GM19452 (cell line): ENCODE measurements at regions not wholly inside any gene's neighbourhood (a gene's known extent, or its start where the extent isn't known, plus 50 kb on each side); places are given as distances from the start of the nearest gene placed in this dataset.

Experiments used
- ATAC-seq: cut with Tn5 transposase; IDR thresholded peaks from one replicate; pipeline ENCODE4 v1.9.1; 2021; ENCODE audit not compliant: unreplicated experiment

GRCh38 chr6:163834226-163834970 is 419.9 kb downstream of the QKI start:
- ATAC-seq = no peak

DNA sequence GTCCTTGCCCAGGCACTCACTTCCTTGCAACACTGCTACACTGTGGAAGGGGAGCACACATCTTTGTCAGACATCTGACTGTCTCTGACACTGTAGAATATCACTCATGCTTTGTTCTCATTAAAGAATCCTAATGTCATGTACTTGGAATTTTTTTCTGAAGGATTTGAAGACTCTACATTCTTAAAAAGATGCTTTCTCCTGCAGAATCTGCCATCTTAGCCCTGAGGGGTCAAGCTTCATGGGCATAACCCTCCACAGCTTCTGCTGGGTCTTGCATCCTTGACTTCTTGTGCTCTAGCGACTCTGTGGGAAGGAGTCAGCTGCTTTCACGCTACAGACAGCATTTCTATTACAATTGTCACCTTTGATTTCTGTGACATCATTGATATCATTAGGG is 417.2 kb downstream of the QKI start:
- ATAC-seq = no peak

- ATAC-seq = no peak
Measured at GRCh38 chr6:163830641-163831040, 416.1 kb downstream of the QKI start.

DNA sequence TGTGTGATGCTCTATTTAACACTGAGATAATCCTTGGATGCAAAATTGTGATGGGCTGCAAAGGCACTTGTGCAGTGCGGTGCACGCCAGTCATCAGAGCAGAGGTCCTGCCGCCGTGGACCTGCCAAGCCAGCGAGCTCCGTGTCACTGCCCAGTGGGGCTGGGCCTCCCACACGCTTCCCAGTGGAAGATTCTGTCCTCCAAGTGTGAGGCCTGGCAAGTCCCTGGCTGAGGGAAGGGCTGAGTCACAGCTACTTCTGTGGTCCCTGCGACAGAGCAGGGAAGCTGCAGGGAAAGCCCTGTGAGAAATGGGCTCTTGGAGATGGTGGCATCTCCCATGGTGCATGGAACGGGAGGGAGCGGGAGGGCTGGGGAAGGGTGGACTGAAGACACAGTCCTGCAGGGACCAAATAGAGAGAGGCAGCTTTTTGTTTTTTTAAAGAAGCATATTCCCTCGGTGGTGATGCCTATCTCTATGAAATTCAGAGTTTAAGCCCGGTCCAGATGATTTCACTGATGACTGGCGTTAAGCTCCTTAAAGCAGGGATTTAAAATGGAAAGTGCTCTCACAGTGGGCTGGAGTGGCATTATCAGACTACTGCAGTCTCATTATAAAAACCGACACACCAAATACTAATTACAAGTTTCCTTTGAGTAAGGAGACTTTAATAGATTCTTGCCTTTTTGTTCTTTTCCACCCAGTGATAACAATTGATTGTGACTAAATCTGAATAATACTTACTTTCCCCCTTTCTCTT is 413.7 kb downstream of the QKI start:
- ATAC-seq = no peak

GRCh38 chr6:163827143-163827542 is 412.6 kb downstream of the QKI start:
- ATAC-seq = no peak

GRCh38 chr6:163826629-163827028 is 412.1 kb downstream of the QKI start:
- no peak for ATAC-seq

DNA sequence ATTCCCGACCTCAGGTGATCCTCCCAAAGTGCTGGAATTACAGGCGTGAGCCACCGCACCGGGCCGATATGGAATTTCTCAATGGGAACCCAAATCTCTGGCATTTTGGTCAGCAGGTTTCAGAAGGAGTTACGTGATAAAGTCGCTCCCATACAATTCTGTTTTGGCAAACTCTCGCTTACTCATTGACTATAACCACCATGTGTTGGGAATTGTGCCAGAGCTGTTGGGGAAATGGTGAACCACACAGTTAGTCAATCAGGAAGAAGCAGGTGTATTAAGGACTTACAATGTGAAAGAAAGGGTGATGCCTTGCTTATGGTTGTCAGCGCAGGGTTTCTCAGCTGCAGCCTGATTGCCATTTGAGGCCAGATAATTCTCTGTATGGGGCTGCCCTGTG is 410.5 kb downstream of the QKI start:
- ATAC-seq = no peak

DNA sequence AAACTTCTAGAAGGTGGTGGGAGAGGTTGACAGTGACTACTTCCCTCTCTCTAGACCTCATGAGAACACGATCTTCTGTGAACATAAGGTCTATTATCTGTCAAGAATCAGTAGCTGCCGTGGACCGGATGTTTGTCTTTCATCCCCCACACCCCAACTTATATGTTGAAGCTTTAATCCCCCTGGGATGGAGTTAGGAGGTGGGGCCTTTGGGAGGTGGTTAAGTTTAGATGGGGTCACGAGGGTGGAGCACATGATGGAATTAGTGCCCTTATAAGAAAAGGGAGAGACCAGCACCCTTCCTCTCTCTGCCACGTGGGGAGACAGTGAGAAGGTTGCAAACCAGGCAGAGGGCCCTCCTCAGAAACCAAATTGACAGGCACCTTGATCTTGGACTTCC is 409.1 kb downstream of the QKI start:
- ATAC-seq = no peak

- no peak for ATAC-seq
Measured at GRCh38 chr6:163820745-163821458, 406.4 kb downstream of the QKI start.

GRCh38 chr6:163820171-163820570 is 405.7 kb downstream of the QKI start:
- no peak for ATAC-seq

GRCh38 chr6:163818719-163819118 is 404.2 kb downstream of the QKI start:
- ATAC-seq = no peak

GRCh38 chr6:163816441-163816840 is 401.9 kb downstream of the QKI start:
- ATAC-seq = no peak

- ATAC-seq = no peak
Measured at GRCh38 chr6:163815796-163816195, 401.3 kb downstream of the QKI start.

DNA sequence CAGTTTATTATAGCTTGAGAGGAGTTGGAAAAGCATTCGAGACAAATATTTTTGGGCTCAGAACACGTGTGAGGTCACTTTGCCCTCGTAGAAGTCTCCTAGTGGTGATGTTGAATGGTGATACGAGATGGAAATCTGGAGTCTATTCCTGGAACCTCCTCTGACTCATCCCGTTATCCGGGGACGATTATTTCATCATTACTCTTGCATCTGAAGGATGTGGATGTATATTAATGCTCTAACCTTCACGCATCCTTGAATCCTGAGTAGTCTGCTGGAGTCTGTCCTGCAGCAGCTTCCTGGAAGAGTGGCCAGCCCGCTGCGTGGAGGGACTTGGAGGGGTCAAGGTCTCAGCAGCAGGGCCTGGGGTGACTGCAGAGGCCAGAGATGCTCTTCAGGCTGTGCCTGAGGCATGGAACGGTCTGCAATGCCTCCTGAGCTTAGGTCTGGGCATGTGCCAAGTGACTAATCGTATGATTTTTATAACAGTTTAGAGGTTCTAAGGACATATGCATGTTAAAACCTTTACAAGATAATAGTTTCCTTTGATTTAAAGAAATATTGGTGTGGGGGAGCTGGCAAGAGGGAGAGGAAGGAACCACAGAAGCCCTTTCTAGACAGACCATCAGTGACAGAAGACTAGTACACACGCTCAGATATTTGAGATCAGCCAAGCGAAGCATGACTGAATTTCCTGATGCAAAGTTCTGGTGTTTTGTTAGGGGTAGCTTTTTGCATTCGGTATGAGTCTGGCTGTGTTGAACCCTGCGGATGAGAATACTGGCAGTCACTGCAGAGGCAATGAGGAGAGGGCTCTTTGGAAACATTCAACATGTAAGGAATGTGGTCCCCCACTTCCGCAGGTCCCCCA is 400.2 kb downstream of the QKI start:
- peak; percentile 62 for ATAC-seq

- peak; percentile 52 for ATAC-seq
Measured at GRCh38 chr6:163813979-163814493, 399.5 kb downstream of the QKI start.

DNA sequence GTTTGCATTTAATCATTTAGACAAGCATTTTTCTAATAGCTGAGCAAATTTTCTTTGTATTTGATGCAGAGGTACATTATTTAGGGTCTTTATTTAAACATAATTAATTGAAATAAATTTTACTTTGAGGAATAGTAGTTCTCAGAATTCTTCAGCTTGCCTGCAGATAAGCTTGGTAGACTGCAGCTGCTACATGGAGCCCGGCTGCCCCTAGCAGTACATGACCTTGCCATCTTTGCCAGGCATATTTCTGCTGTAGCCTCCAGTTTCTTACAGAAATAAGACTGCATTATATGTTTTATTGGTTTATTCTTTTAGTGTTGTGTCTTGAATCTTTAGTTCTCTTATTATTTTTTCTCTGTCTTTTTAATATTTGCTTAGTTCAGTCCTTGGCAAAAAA is 396.8 kb downstream of the QKI start:
- no peak for ATAC-seq

DNA sequence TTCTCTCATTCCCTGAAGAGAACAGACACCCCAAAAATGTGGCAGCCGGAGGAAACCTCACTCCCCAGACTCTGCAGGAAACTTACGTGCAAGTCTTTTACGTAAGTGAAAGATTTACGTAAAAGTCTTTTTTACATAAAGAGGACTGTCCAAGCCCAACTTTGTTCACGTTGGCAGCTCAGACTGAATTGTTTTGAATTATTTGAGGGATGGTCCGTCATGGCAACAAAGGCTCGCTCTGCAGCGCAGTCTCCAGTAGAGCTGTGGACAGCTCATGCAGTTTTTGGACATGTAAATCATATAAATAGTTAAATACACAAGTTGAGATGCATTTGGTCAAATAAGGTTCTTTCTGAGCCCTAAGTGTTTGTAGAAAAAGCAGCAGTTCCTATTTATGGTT is 394.8 kb downstream of the QKI start:
- ATAC-seq = no peak

DNA sequence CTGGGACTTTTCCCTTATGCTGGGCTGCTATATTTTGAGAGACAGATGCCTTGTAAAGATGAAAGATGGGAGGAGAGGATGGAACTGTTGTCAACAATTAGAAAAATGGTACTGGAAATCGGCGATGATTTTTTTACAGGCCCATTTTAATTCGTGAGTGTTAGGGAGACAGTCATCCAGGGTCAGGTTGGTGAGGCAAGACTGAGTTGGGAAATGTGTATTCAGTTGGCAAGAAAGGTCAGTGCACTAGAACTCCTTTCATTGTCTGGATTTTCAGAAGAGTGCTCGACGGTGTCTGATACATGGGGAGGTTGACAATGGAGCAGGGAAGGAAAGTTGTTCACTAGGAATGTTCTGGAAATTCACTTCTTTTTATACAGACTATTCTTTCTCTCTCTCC is 394.4 kb downstream of the QKI start:
- ATAC-seq = no peak

DNA sequence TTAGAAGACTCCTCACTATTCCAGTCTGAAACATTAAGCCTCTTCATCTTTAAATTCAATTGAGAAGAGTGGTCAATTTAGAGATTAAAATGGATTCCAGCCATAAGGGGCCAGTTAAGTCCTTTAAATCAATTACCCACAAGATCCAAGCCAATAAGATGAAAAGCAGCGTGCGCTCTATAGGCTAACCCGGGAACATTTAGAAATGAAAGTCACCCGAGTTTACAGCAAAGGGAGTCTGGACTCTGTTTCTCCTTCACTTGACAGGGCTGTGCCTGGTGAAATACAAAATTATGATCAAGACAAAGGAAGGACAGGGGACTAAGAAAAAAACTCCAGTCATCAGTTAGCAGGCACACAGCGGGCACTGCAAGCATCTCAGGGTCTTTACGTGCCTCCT is 393.7 kb downstream of the QKI start:
- no peak for ATAC-seq

DNA sequence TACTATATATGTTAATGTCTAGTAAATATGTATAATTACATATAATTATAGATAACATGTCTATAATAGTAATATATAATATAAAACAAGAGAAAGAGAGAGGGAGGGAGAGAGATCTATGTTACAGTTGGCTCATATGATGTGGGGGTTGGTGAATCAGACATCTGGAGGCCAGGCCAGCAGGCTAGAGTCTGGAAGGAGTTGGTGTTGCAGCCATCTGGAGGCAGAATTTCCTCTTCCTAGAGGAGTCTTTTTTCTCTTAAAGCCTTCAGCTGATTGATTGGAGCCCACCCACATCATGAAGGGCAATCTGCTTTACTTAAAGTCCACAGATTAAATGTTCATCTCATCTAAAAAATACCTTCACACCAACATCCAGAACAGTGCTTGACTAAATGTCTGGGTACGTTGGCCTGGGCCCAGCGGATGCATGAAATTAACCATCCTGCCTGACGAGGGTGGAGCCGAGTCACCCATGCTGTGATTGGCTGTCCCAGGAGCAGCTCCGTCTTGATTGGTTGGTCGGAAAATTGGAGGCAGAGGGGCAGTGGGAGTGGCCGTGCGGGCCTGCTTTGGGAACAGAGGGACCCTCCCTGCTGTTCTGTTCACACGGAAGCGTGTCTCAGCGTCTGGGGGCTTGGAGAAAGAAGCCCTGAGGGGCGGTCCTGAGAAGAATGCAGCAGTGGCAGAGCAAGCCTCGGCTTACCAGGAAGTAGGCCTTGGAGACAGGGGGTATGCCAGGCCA is 392.4 kb downstream of the QKI start:
- ATAC-seq = no peak
